ENCODE measurements at regions not wholly inside any gene's neighbourhood (a gene's known extent, or its start where the extent isn't known, plus 50 kb on each side); places are given as distances from the start of the nearest gene placed in this dataset.
A peak's percentile ranks its signal among the peaks of the same experiment; 100 is the strongest.

DNA sequence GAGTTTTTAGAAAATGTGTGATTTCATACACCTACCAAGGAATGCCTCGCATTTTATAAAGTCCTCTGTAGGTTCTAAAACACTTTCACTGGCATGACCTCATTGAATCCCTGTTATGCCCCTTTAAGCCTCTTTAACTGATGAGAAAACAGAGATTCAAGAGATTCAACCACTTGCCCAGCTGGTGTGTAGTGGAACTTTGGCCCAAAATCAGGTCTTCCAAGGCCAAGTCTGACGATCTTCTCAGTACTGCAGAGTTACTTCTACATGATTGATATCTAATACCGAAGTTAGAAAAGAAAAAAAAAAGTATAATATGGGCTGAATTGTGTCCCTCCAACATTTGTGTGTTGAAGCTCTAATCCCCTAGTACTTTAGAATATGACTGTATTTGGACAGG, 202.0 kb downstream of the WDR11 start:
- intact Hi-C loops (cut with DNase I): no loop called here
- FAIRE-seq: no peak

DNA sequence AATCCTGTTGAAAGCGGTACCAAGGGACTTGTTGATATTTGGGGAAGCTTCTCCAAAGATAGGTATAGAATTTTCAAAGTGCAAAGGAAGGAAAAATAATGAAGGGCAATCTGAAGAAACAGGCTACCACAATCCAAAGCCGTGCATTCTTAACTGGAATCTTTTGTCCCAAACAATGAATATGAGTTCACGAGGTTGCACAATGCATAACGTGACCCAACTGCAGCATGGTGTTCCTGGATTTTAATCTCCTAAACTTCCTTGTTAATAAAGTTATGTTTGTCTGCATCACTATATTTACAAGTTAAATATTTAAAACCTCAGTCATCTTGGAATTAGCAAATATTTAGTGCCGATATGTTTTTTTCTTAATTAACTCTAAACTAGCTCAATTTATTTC, 203.7 kb downstream of the WDR11 start:
- TF ChIP-seq, protein P1, sequence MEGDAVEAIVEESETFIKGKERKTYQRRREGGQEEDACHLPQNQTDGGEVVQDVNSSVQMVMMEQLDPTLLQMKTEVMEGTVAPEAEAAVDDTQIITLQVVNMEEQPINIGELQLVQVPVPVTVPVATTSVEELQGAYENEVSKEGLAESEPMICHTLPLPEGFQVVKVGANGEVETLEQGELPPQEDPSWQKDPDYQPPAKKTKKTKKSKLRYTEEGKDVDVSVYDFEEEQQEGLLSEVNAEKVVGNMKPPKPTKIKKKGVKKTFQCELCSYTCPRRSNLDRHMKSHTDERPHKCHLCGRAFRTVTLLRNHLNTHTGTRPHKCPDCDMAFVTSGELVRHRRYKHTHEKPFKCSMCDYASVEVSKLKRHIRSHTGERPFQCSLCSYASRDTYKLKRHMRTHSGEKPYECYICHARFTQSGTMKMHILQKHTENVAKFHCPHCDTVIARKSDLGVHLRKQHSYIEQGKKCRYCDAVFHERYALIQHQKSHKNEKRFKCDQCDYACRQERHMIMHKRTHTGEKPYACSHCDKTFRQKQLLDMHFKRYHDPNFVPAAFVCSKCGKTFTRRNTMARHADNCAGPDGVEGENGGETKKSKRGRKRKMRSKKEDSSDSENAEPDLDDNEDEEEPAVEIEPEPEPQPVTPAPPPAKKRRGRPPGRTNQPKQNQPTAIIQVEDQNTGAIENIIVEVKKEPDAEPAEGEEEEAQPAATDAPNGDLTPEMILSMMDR (IDR thresholded peaks at IDR 0.05; ENCODE audit: borderline replicate concordance, extremely low read depth, insufficient read depth): no peak
- FAIRE-seq (peak; percentile 57), DNase-seq (no peak)
- H3K27me3 ChIP-seq (ENCODE audit: control insufficient read depth, insufficient read depth, low read length): no peaks in the 10 kb centered on the region
- intact Hi-C loops (cut with DNase I): no loop called here
- H3K27ac ChIP-seq (ENCODE audit: low read depth in 2 of 2, low read length in 2 of 2): no peak overlapping the region
- H3K9ac ChIP-seq (ENCODE audit: low read length in 3 of 3): no peak overlapping the region
- H3K9me3 ChIP-seq (ENCODE audit: control insufficient read depth in 2 of 3, insufficient read depth in 1 of 3, low read length in 3 of 3): no peaks in the 10 kb centered on the region
- H3K4me1 ChIP-seq (ENCODE audit: control insufficient read depth in 2 of 3, insufficient read depth in 2 of 3, low read depth in 1 of 3, low read length in 3 of 3): no peaks in the 10 kb centered on the region
- no peak overlapping the region for H3K4me3 ChIP-seq (ENCODE audit: low read length in 3 of 3)
- no peaks in the 10 kb centered on the region for H3K36me3 ChIP-seq (ENCODE audit: control insufficient read depth in 2 of 3, insufficient read depth in 3 of 3, low read length in 3 of 3)

More for the DNA sequence above, 202.0 kb downstream of the WDR11 start:
- no peak for DNase-seq
- Histone ChIP-seq H3K9ac (ENCODE audit: low read length in 3 of 3) (no peak overlapping the region), H3K4me1 (ENCODE audit: control insufficient read depth in 2 of 3, insufficient read depth in 2 of 3, low read depth in 1 of 3, low read length in 3 of 3) (no peaks in the 10 kb centered on the region), H3K9me3 (ENCODE audit: control insufficient read depth in 2 of 3, insufficient read depth in 1 of 3, low read length in 3 of 3) (no peaks in the 10 kb centered on the region), H3K36me3 (ENCODE audit: control insufficient read depth in 2 of 3, insufficient read depth in 3 of 3, low read length in 3 of 3) (no peaks in the 10 kb centered on the region), H3K4me3 (ENCODE audit: low read length in 3 of 3) (no peak overlapping the region), H3K27ac (ENCODE audit: low read depth in 2 of 2, low read length in 2 of 2) (no peak overlapping the region), H3K27me3 (ENCODE audit: control insufficient read depth, insufficient read depth, low read length) (no peaks in the 10 kb centered on the region)
- TF ChIP-seq, protein P1 (IDR thresholded peaks at IDR 0.05; ENCODE audit: borderline replicate concordance, extremely low read depth, insufficient read depth): no peak

DNA sequence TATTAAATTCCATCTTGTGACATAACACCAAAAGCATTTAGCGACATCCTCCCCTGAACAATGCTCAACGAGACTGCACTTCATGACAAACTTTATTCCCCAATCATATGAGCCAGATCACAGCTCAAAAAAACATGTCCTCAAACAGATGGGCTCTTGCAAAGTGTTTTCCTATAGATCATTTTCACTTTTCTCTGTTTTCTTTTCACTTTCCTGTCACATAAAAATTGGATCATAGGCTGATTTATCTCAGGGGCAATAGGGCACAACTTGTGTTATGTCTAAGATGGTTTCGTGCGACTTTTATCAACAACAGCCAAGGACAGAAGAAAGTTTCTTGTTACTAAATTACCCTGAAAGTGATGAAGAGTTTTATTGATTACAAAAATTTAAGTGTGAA, 206.1 kb downstream of the WDR11 start:
- no peak for DNase-seq
- no peak overlapping the region for H3K27ac ChIP-seq (ENCODE audit: low read depth in 2 of 2, low read length in 2 of 2)
- H3K4me3 ChIP-seq (ENCODE audit: low read length in 3 of 3): no peak overlapping the region
- no peak overlapping the region for H3K9ac ChIP-seq (ENCODE audit: low read length in 3 of 3)
- TF ChIP-seq, protein P1 (IDR thresholded peaks at IDR 0.05; ENCODE audit: borderline replicate concordance, extremely low read depth, insufficient read depth): no peak
- no peak for FAIRE-seq
- H3K9me3 ChIP-seq (ENCODE audit: control insufficient read depth in 2 of 3, insufficient read depth in 1 of 3, low read length in 3 of 3): no peaks in the 10 kb centered on the region
- H3K36me3 ChIP-seq (ENCODE audit: control insufficient read depth in 2 of 3, insufficient read depth in 3 of 3, low read length in 3 of 3): no peaks in the 10 kb centered on the region
- intact Hi-C loops (cut with DNase I): no loop called here
- no peaks in the 10 kb centered on the region for H3K4me1 ChIP-seq (ENCODE audit: control insufficient read depth in 2 of 3, insufficient read depth in 2 of 3, low read depth in 1 of 3, low read length in 3 of 3)
- no peaks in the 10 kb centered on the region for H3K27me3 ChIP-seq (ENCODE audit: control insufficient read depth, insufficient read depth, low read length)

DNA sequence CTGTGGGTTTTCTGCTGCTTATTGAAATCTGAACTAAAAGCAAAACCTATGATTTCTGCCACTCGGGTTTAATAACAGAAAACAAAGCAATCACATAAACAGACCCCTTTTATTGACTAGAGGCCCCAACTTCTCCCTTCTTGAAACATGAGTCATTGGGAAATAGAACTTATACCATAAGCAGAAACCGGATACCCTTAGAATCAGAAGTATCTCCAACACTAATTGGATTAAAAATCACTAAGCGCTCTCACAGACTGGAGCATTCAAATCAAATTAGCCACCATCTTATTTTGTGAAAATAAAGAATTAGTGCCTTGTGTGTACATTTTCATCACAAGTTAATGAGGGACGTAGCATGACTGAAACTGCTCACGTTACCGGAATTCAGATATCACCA, 206.9 kb downstream of the WDR11 start:
- FAIRE-seq (no peak), DNase-seq (no peak)
- no peaks in the 10 kb centered on the region for H3K9me3 ChIP-seq (ENCODE audit: control insufficient read depth in 2 of 3, insufficient read depth in 1 of 3, low read length in 3 of 3)
- H3K27me3 ChIP-seq (ENCODE audit: control insufficient read depth, insufficient read depth, low read length): no peaks in the 10 kb centered on the region
- no peaks in the 10 kb centered on the region for H3K4me1 ChIP-seq (ENCODE audit: control insufficient read depth in 2 of 3, insufficient read depth in 2 of 3, low read depth in 1 of 3, low read length in 3 of 3)
- TF ChIP-seq, protein P1 (IDR thresholded peaks at IDR 0.05; ENCODE audit: borderline replicate concordance, extremely low read depth, insufficient read depth): no peak
- H3K36me3 ChIP-seq (ENCODE audit: control insufficient read depth in 2 of 3, insufficient read depth in 3 of 3, low read length in 3 of 3): no peaks in the 10 kb centered on the region
- H3K27ac ChIP-seq (ENCODE audit: low read depth in 2 of 2, low read length in 2 of 2): no peak overlapping the region
- H3K9ac ChIP-seq (ENCODE audit: low read length in 3 of 3): no peak overlapping the region
- intact Hi-C loops (cut with DNase I): no loop called here
- H3K4me3 ChIP-seq (ENCODE audit: low read length in 3 of 3): no peak overlapping the region

All from kidney (tissue), 13 donors.